ENCODE measurements at regions not wholly inside any gene's neighbourhood (a gene's known extent, or its start where the extent isn't known, plus 50 kb on each side); places are given as distances from the start of the nearest gene placed in this dataset.

- no peak for DNase-seq
Measured at GRCh38 chr4:46684041-46684440, 225.0 kb downstream of the COX7B2 start.

GRCh38 chr4:46676364-46676763 lies 232.7 kb downstream of the COX7B2 start:
- no peak for DNase-seq

GRCh38 chr4:46674326-46674725 lies 234.7 kb downstream of the COX7B2 start:
- DNase-seq = no peak

GRCh38 chr4:46667790-46668189 lies 241.3 kb downstream of the COX7B2 start:
- no peak for DNase-seq

GRCh38 chr4:46656071-46656470 lies 253.0 kb downstream of the COX7B2 start:
- DNase-seq = no peak

GRCh38 chr4:46653842-46654241 lies 255.2 kb downstream of the COX7B2 start:
- no peak for DNase-seq

GRCh38 chr4:46649390-46649789 lies 259.5 kb upstream of the GABRA2 start:
- no peak for DNase-seq

- DNase-seq = peak; percentile 62
Measured at GRCh38 chr4:46648088-46648744, 258.3 kb upstream of the GABRA2 start.

GRCh38 chr4:46645126-46645525 lies 255.2 kb upstream of the GABRA2 start:
- no peak for DNase-seq

Data from hematopoietic multipotent progenitor cell treated with erythropoietin and hydrocortisone succinate and interleukin-3 and kit ligand, for 4 days (in vitro differentiated cells).